ENCODE measurements at regions not wholly inside any gene's neighbourhood (a gene's known extent, or its start where the extent isn't known, plus 50 kb on each side); places are given as distances from the start of the nearest gene placed in this dataset.

GRCh38 chr6:76790045-76790796 is 673.1 kb downstream of the HTR1B start:
- CTCF ChIA-PET = no interaction called here
- no peak for TF ChIP-seq CTCF (conservative IDR thresholded peaks at IDR 0.05; ENCODE audit: low read depth)
- no peak for DNase-seq (ENCODE audit: low spot score)
- POLR2A ChIA-PET (ENCODE audit: low non-redundant PET) = no interaction called here
- H3K27ac ChIP-seq = no peak overlapping the region

- TF ChIP-seq CTCF (conservative IDR thresholded peaks at IDR 0.05; ENCODE audit: low read depth) = no peak
- ChIA-PET CTCF (no interaction called here), POLR2A (ENCODE audit: low non-redundant PET) (no interaction called here)
These were observed 673.7 kb downstream of the HTR1B start for GRCh38 chr6:76789580-76789979.

GRCh38 chr6:76788155-76788554 is 675.1 kb downstream of the HTR1B start:
- TF ChIP-seq CTCF (conservative IDR thresholded peaks at IDR 0.05; ENCODE audit: low read depth) = no peak
- no peak for DNase-seq (ENCODE audit: low spot score)
- POLR2A ChIA-PET (ENCODE audit: low non-redundant PET) = no interaction called here
- CTCF ChIA-PET = no interaction called here
- H3K27ac ChIP-seq = no peak overlapping the region

More at GRCh38 chr6:76789580-76789979, 673.7 kb downstream of the HTR1B start:
- DNase-seq (ENCODE audit: low spot score) = no peak
- H3K27ac ChIP-seq = no peak overlapping the region

GRCh38 chr6:76779068-76779467 is 684.2 kb downstream of the HTR1B start:
- TF ChIP-seq CTCF (conservative IDR thresholded peaks at IDR 0.05; ENCODE audit: low read depth) = no peak
- ChIA-PET POLR2A (ENCODE audit: low non-redundant PET) (no interaction called here), CTCF (no interaction called here)
- no peak for DNase-seq (ENCODE audit: low spot score)
- no peak overlapping the region for H3K27ac ChIP-seq

- no peak for DNase-seq (ENCODE audit: low spot score)
- TF ChIP-seq CTCF (conservative IDR thresholded peaks at IDR 0.05; ENCODE audit: low read depth) = no peak
- no peak overlapping the region for H3K27ac ChIP-seq
- POLR2A ChIA-PET (ENCODE audit: low non-redundant PET) = no interaction called here
- CTCF ChIA-PET = no interaction called here
These were observed 686.4 kb downstream of the HTR1B start for GRCh38 chr6:76776876-76777275.

- H3K27ac ChIP-seq = no peak overlapping the region
- TF ChIP-seq CTCF (conservative IDR thresholded peaks at IDR 0.05; ENCODE audit: low read depth) = no peak
- DNase-seq (ENCODE audit: low spot score) = no peak
- CTCF ChIA-PET = no interaction called here
- POLR2A ChIA-PET (ENCODE audit: low non-redundant PET) = no interaction called here
These were observed 688.4 kb downstream of the HTR1B start for GRCh38 chr6:76774781-76775384.
